GM12872 (cell line): ENCODE measurements at regions not wholly inside any gene's neighbourhood (a gene's known extent, or its start where the extent isn't known, plus 50 kb on each side); places are given as distances from the start of the nearest gene placed in this dataset.

Experiments
- TF ChIP-seq, protein P1 (sequence below): IDR thresholded peaks from 3 replicates; pipeline ENCODE4 v1.5.1; 2011; ENCODE audit warnings: low read depth, mild to moderate bottlenecking, low read length, moderate library complexity; ENCODE audit not compliant: insufficient read depth

DNA sequence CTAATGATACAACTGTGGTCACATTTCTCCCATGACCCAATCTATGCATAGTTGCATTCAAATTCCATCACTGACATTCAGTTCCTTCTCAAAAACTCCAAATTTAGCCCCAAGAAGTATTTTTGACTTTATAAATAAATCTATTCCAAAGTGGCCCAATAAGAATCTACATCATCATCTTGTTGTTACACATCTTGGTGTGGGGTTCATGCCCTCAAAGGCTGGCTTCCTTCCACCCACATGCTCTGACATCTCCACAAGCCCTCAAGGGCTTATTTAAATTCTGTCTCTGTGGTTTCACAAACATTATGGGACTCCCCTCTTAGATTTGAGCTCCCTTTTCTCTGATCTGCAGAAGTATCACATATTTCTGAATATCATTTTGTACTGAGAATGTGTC, 585.3 kb upstream of the BTBD3 start:
- TF ChIP-seq, protein P1, sequence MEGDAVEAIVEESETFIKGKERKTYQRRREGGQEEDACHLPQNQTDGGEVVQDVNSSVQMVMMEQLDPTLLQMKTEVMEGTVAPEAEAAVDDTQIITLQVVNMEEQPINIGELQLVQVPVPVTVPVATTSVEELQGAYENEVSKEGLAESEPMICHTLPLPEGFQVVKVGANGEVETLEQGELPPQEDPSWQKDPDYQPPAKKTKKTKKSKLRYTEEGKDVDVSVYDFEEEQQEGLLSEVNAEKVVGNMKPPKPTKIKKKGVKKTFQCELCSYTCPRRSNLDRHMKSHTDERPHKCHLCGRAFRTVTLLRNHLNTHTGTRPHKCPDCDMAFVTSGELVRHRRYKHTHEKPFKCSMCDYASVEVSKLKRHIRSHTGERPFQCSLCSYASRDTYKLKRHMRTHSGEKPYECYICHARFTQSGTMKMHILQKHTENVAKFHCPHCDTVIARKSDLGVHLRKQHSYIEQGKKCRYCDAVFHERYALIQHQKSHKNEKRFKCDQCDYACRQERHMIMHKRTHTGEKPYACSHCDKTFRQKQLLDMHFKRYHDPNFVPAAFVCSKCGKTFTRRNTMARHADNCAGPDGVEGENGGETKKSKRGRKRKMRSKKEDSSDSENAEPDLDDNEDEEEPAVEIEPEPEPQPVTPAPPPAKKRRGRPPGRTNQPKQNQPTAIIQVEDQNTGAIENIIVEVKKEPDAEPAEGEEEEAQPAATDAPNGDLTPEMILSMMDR, result no peak

DNA sequence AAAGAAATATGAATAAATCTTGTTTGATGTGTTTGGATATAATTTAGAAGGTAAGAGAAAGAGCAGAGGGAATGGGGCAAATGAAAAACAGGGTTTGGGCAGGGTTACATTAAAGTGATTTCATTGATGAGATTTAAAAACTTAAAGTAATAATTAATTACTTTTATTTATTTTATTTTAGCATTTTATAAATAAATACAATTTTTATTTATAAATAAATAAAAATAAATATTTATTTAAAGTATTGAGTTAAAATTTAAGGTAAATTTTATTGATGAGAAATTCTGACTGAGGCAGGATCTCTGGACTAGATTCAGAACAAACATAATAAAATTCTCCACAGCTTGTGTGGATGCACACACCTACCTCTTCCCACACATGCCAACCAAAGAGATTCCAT, 584.1 kb upstream of the BTBD3 start:
- TF ChIP-seq, protein P1, result no peak

DNA sequence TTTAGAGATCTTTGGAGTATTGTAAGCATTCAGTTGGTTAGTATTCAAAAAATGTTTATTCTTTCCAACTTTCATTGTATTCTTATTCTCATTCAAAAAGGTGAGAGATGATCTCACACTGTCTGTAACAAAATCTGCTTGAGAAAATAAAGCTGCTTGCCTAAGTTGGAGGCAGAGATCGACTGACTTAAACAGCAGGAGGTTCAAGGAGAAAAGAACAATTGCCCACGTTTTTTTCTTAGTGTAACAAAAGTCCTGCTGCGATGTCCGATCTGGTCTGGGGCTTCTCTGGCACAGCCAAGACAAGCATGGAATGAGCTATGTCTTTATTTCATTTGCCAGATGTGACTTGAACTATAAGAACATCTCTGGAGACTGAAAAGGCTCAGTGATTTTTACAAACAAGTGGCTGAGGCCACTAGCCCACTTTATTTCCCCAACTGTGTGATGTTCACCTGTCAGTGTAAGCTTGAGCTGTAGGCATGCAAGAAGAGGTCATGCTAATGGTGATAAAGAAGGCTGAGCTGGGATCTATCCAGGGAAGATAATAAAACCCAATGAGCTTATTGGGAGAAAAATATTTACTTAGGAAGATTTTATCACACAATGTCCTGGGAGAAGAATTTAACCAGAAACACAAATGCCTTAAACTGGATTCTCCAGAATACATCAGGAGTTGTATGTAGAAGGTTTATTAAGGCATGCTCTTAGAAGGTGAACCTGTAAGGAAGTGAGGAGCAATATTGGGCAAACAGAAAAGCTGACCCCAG, 580.1 kb upstream of the BTBD3 start:
- TF ChIP-seq, protein P1, result no peak

DNA sequence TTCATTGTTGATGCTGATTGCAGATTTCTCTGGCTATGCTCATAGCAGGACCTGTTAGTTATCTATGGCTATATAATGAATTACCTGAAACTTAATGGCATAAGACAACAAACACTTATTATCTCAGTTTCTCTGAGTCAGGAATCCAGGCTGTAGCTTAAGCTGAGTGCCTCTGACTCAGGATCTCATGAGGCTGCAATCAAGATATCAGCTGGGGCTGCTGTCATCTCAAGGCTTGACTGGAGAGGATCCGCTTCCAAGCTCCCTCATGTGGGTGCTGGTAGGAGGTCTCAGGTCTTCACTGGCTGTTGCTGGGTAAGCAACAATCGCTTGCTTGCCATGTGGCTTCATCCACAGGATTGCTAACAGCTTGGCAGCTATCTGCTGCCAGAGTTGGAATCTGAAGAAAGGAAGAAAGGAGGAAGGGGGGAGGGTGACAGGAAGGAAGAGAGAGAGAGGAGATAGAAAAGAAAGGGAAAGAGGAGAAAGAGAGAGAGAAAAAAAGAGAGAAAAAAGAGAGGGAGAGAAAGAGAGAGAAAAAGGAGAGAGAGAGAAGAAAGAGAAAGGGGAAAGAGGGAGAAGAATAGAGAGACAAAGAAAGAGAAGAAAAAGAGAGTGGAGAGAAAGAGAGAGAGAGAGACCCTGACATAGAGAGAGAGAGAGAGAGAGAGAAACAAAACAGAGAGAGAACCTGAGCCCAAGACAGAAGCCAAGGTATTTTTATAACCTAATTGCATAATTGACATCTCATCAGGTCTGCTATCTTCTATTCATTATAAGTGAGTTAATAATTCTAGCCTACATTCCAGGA, 579.0 kb upstream of the BTBD3 start:
- TF ChIP-seq, protein P1, result no peak

DNA sequence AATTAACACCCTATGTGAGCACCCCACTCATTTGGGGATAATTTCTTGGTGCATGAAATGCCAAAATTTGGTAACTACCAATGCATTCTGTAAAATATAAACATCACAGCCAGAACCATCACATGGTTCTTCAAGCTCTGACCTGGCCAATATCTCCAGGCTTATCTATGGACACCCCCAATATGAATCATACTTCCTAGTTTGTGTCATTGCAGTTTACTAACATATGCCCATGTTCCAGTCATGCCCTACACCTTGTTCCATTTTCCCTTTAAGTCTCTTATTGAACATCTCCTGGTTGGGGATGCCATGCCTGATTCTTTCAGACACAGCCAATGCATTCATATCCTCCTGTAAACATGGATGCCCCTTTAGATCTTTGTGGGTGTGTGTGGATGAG, 572.8 kb upstream of the BTBD3 start:
- TF ChIP-seq, protein P1, result no peak

DNA sequence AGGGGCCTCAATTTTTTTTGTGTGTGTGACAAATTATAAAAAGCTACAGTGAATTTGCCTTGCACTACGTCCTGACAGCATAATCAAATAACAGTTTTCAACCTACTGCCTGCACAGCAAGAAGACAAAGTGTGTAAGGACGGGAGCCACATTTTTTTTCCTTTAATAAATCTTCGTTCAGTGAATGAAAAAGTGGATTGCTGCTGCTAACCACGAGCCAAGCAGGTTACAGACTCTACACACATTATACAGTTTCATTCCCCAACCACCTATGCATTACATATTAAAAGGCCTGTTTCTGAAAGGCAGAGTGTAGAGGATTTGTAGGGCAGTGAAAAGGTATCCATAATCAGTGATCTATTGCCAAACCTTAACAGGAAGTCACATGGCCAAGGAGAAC, 570.0 kb upstream of the BTBD3 start:
- TF ChIP-seq, protein P1, result no peak

DNA sequence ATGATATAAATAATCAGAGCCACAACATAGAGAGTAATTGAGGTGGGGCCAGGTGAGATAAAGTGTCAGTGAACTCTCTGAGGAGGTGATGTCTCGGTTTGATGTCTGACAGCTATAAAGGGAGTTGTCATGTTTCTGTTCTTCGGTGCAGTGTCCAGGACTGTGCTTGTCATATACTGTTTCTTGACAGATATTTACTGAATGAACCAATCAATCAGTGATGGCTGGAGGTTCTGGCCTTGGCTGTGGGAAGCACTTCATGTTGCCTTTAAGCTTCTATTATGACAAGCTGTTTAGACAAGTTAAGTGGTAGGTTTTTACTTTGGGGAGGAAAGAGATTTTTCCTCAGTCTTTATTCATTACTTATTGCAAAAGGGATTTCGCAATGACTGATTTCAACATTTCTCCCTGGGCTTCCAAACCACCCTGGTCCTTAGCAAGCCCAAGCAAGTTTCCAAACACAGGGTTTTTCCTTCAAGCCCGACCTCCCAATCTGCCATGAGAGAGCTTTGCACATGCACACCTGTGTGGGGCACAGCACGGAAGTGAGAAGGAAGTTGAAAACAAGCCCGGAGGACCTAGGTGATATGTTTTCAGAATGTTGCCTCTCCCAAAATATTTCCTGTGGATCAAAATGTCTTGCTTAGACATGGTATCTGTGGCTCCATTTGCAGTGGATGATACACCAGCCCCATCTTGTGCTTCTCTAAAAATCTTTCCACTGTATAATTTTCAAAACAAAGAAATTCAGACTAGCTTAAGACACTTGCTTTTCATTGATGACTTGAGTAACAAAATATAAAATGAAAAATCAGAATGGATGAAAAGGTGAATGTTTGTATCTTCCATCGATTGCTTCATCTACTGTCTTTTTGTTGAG, 567.3 kb upstream of the BTBD3 start:
- TF ChIP-seq, protein P1, result no peak
